Fibroblast of peridontal ligament (primary cell): ENCODE measurements at regions not wholly inside any gene's neighbourhood (a gene's known extent, or its start where the extent isn't known, plus 50 kb on each side); places are given as distances from the start of the nearest gene placed in this dataset.

Experiments used
- DNase-seq: peaks from one replicate; pipeline ENCODE4 v3.0.0-alpha.2; 2010; ENCODE audit errors: extremely low read depth

GRCh38 chr3:140627756-140628155 lies 50.1 kb upstream of the TRIM42 start:
- peak; percentile 36 for DNase-seq
